ENCODE measurements at regions not wholly inside any gene's neighbourhood (a gene's known extent, or its start where the extent isn't known, plus 50 kb on each side); places are given as distances from the start of the nearest gene placed in this dataset.

GRCh38 chrX:1779626-1780025, 164.8 kb downstream of the ASMT start:
- TF ChIP-seq EZH2 (IDR thresholded peaks at IDR 0.05; ENCODE audit: borderline replicate concordance, insufficient read depth, low read depth, low read length, poor library complexity, severe bottlenecking): no peak
- TF ChIP-seq, protein P1, sequence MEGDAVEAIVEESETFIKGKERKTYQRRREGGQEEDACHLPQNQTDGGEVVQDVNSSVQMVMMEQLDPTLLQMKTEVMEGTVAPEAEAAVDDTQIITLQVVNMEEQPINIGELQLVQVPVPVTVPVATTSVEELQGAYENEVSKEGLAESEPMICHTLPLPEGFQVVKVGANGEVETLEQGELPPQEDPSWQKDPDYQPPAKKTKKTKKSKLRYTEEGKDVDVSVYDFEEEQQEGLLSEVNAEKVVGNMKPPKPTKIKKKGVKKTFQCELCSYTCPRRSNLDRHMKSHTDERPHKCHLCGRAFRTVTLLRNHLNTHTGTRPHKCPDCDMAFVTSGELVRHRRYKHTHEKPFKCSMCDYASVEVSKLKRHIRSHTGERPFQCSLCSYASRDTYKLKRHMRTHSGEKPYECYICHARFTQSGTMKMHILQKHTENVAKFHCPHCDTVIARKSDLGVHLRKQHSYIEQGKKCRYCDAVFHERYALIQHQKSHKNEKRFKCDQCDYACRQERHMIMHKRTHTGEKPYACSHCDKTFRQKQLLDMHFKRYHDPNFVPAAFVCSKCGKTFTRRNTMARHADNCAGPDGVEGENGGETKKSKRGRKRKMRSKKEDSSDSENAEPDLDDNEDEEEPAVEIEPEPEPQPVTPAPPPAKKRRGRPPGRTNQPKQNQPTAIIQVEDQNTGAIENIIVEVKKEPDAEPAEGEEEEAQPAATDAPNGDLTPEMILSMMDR (IDR thresholded peaks at IDR 0.05): no peak
- Histone ChIP-seq H3K9ac (ENCODE audit: low read length) (no peak overlapping the region), H3K4me2 (replicated peaks; ENCODE audit: low read depth, low read length, poor library complexity, severe bottlenecking) (no peak overlapping the region), H3K4me3 (ENCODE audit: control extremely low read depth in 1 of 5, extremely low read depth in 1 of 5, insufficient read depth in 1 of 5, low read depth in 2 of 5, low read length in 4 of 5) (no peak overlapping the region), H3K27me3 (replicated peaks in 1 of 4; ENCODE audit: control extremely low read depth in 1 of 4, control insufficient read depth in 3 of 4, insufficient read depth in 4 of 4, low read length in 3 of 4) (no peaks in the 10 kb centered on the region), H4K20me1 (ENCODE audit: control insufficient read depth, insufficient read depth, low read length, poor library complexity, severe bottlenecking) (no peaks in the 10 kb centered on the region), H3K79me2 (ENCODE audit: control insufficient read depth, insufficient read depth, low read length) (no peaks in the 10 kb centered on the region), H3K9me3 (ENCODE audit: control extremely low read depth in 1 of 3, control insufficient read depth in 2 of 3, insufficient read depth in 1 of 3, low read length in 2 of 3) (peaks cover 0 to 4% (median under 1%) of the 10 kb centered on the region in 3 donors), H3K27ac (ENCODE audit: low read length in 2 of 2) (no peak overlapping the region), H3K36me3 (replicated peaks in 1 of 2; ENCODE audit: control extremely low read depth in 1 of 2, control insufficient read depth in 1 of 2, extremely low read depth in 1 of 2, insufficient read depth in 2 of 2, low read length in 1 of 2) (no peaks in the 10 kb centered on the region), H3K4me1 (ENCODE audit: control insufficient read depth in 2 of 2, insufficient read depth in 2 of 2, low read length in 2 of 2) (no peaks in the 10 kb centered on the region), H2AFZ (ENCODE audit: insufficient read depth, low read depth, low read length, poor library complexity, severe bottlenecking) (no peak overlapping the region)
- CTCF ChIA-PET: no interaction called here
- POLR2A ChIA-PET: no interaction called here
- Mint-ChIP-seq H3K9me3 (ENCODE audit: insufficient read depth) (peaks cover under 1% of the 10 kb centered on the region), H3K4me1 (no peaks in the 10 kb centered on the region), H3K27ac (no peak overlapping the region), H3K4me3 (no peak overlapping the region), H3K27me3 (no peaks in the 10 kb centered on the region)
- ATAC-seq (ENCODE audit: low read depth): no peak
- 93% methylated on average over 3 of the region's 6 CpGs for WGBS (ENCODE audit: insufficient coverage)
- intact Hi-C loops (cut with micrococcal nuclease): no loop called here
- DNase-seq: no peak

GRCh38 chrX:1781766-1782165, 166.9 kb downstream of the ASMT start:
- H3K9me3 Mint-ChIP-seq (ENCODE audit: insufficient read depth): peaks cover 9% of the 10 kb centered on the region
- no peaks in the 10 kb centered on the region for H3K27me3 Mint-ChIP-seq
- POLR2A ChIA-PET: no interaction called here

More at GRCh38 chrX:1781766-1782165, 166.9 kb downstream of the ASMT start:
- intact Hi-C loops (cut with micrococcal nuclease): no loop called here
- no peaks in the 10 kb centered on the region for H3K4me1 ChIP-seq (ENCODE audit: control insufficient read depth in 2 of 2, insufficient read depth in 2 of 2, low read length in 2 of 2)
- DNase-seq: no peak
- no peaks in the 10 kb centered on the region for H3K27me3 ChIP-seq (replicated peaks in 1 of 4; ENCODE audit: control extremely low read depth in 1 of 4, control insufficient read depth in 3 of 4, insufficient read depth in 4 of 4, low read length in 3 of 4)
- H4K20me1 ChIP-seq (ENCODE audit: control insufficient read depth, insufficient read depth, low read length, poor library complexity, severe bottlenecking): no peaks in the 10 kb centered on the region
- no peak overlapping the region for H3K4me2 ChIP-seq (replicated peaks; ENCODE audit: low read depth, low read length, poor library complexity, severe bottlenecking)
- ATAC-seq (ENCODE audit: low read depth): no peak
- no peak overlapping the region for H3K4me3 ChIP-seq (ENCODE audit: control extremely low read depth in 1 of 5, extremely low read depth in 1 of 5, insufficient read depth in 1 of 5, low read depth in 2 of 5, low read length in 4 of 5)
- H2AFZ ChIP-seq (ENCODE audit: insufficient read depth, low read depth, low read length, poor library complexity, severe bottlenecking): no peak overlapping the region
- H3K27ac ChIP-seq (ENCODE audit: low read length in 2 of 2): no peak overlapping the region
- H3K36me3 ChIP-seq (replicated peaks in 1 of 2; ENCODE audit: control extremely low read depth in 1 of 2, control insufficient read depth in 1 of 2, extremely low read depth in 1 of 2, insufficient read depth in 2 of 2, low read length in 1 of 2): no peaks in the 10 kb centered on the region
- peaks cover 0 to 13% (median 10%) of the 10 kb centered on the region in 3 donors for H3K9me3 ChIP-seq (ENCODE audit: control extremely low read depth in 1 of 3, control insufficient read depth in 2 of 3, insufficient read depth in 1 of 3, low read length in 2 of 3)
- H3K27ac Mint-ChIP-seq: no peak overlapping the region
- H3K4me3 Mint-ChIP-seq: no peak overlapping the region
- CTCF ChIA-PET: no interaction called here
- no peak overlapping the region for H3K9ac ChIP-seq (ENCODE audit: low read length)
- 88% methylated on average over 11 of the region's 11 CpGs for WGBS (ENCODE audit: insufficient coverage)
- TF ChIP-seq EZH2 (IDR thresholded peaks at IDR 0.05; ENCODE audit: borderline replicate concordance, insufficient read depth, low read depth, low read length, poor library complexity, severe bottlenecking): no peak
- TF ChIP-seq, protein P1 (IDR thresholded peaks at IDR 0.05): no peak
- H3K4me1 Mint-ChIP-seq: no peaks in the 10 kb centered on the region
- H3K79me2 ChIP-seq (ENCODE audit: control insufficient read depth, insufficient read depth, low read length): no peaks in the 10 kb centered on the region
